ENCODE measurements at regions not wholly inside any gene's neighbourhood (a gene's known extent, or its start where the extent isn't known, plus 50 kb on each side); places are given as distances from the start of the nearest gene placed in this dataset.

- TF ChIP-seq TCF7L2 (IDR thresholded peaks at IDR 0.05; ENCODE audit: low read depth, low read length) (no peak), CTCF (IDR thresholded peaks at IDR 0.05) (no peak), POLR2AphosphoS5 (IDR thresholded peaks at IDR 0.05; ENCODE audit: low read depth, low read length) (no peak)
Observed at GRCh38 chr2:5894355-5894754, 202.2 kb downstream of the SOX11 start.
